ENCODE measurements at regions not wholly inside any gene's neighbourhood (a gene's known extent, or its start where the extent isn't known, plus 50 kb on each side); places are given as distances from the start of the nearest gene placed in this dataset.

DNA sequence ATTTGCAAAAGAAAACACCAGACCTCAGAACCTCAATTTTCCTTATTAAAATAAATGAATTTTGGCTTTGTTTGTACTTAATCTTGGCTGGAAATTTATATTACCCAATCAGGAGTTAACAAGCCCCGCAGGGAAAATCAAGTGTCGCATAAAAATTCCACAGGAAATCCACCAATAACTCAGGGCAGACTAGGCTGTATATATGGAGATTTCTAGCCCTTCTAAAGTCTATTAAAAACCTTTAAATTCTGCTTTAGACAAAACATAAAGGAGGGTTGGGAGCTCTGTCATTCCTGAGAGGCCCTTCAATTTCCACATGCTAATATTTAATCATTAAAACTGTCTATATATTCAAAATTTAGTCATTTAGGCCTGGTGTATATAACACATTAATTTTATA lies 434.7 kb downstream of the CDH11 start:
- Histone ChIP-seq H3K9me3 (replicated peaks; ENCODE audit: insufficient read depth, low read length) (no peaks in the 10 kb centered on the region), H2AFZ (ENCODE audit: low read length) (no peak overlapping the region), H3K4me1 (ENCODE audit: low read length) (no peaks in the 10 kb centered on the region), H3K36me3 (replicated peaks; ENCODE audit: insufficient read depth, low read length) (no peaks in the 10 kb centered on the region), H3K4me2 (ENCODE audit: low read depth, low read length) (no peak overlapping the region), H3K9me2 (replicated peaks; ENCODE audit: insufficient read depth, low read length) (no peaks in the 10 kb centered on the region), H3K79me2 (ENCODE audit: low read length) (no peaks in the 10 kb centered on the region), H3K4me3 (ENCODE audit: low read length) (no peak overlapping the region), H3K27me3 (replicated peaks; ENCODE audit: insufficient read depth, low read length) (no peaks in the 10 kb centered on the region), H4K20me1 (ENCODE audit: insufficient read depth, low read length) (no peaks in the 10 kb centered on the region), H3K9ac (ENCODE audit: low read length) (no peak overlapping the region), H3F3A (ENCODE audit: insufficient read depth, low read length) (no peaks in the 10 kb centered on the region), H3K27ac (ENCODE audit: low read length) (no peak overlapping the region)
- TF ChIP-seq, protein P1, sequence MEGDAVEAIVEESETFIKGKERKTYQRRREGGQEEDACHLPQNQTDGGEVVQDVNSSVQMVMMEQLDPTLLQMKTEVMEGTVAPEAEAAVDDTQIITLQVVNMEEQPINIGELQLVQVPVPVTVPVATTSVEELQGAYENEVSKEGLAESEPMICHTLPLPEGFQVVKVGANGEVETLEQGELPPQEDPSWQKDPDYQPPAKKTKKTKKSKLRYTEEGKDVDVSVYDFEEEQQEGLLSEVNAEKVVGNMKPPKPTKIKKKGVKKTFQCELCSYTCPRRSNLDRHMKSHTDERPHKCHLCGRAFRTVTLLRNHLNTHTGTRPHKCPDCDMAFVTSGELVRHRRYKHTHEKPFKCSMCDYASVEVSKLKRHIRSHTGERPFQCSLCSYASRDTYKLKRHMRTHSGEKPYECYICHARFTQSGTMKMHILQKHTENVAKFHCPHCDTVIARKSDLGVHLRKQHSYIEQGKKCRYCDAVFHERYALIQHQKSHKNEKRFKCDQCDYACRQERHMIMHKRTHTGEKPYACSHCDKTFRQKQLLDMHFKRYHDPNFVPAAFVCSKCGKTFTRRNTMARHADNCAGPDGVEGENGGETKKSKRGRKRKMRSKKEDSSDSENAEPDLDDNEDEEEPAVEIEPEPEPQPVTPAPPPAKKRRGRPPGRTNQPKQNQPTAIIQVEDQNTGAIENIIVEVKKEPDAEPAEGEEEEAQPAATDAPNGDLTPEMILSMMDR (IDR thresholded peaks at IDR 0.05; ENCODE audit: low read length): no peak
- TF ChIP-seq EZH2phosphoT487 (IDR thresholded peaks at IDR 0.05; ENCODE audit: low read length) (no peak), EZH2 (optimal IDR thresholded peaks at IDR 0.05; ENCODE audit: low read depth, low read length) (no peak)
- no peak for DNase-seq

DNA sequence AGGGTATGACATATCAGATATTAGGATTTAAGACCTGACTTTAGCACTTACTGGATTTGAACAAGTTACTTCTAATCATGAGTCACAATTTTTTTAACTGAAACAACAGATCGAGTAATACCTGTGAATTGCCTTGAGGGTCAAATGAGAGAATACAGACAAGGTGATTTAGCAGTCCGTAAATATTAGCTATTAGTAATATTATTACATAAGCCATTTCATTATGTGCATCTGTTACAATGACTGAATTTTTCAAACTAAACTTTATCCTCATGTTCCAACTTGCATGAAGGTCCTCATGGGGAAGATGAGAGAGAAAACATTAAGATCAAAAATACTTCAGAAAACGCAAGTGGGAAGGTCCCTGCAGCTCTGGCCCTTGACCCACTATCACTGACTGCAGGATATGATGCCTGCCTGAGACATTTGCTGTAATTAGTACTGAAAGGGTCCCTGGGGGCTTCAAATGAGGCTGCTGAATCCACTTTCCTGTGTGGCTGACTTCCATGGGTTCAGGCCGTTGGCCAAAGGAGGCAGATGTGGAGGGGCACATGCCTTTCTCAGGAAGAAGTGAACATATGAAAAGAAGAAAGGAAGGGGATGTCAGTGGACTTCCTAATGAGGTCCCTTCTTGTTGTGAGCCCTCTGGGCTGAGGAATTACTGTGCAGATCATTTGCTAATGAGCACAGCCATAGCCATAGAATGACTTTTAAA lies 441.7 kb downstream of the CDH11 start:
- Histone ChIP-seq H4K20me1 (ENCODE audit: insufficient read depth, low read length) (no peaks in the 10 kb centered on the region), H3K79me2 (ENCODE audit: low read length) (no peaks in the 10 kb centered on the region), H2AFZ (ENCODE audit: low read length) (no peak overlapping the region), H3K36me3 (replicated peaks; ENCODE audit: insufficient read depth, low read length) (no peaks in the 10 kb centered on the region), H3K4me1 (ENCODE audit: low read length) (no peaks in the 10 kb centered on the region), H3K9me3 (replicated peaks; ENCODE audit: insufficient read depth, low read length) (no peaks in the 10 kb centered on the region), H3F3A (ENCODE audit: insufficient read depth, low read length) (no peaks in the 10 kb centered on the region), H3K27me3 (replicated peaks; ENCODE audit: insufficient read depth, low read length) (no peaks in the 10 kb centered on the region), H3K4me3 (ENCODE audit: low read length) (no peak overlapping the region), H3K9me2 (replicated peaks; ENCODE audit: insufficient read depth, low read length) (no peaks in the 10 kb centered on the region), H3K9ac (ENCODE audit: low read length) (no peak overlapping the region), H3K27ac (ENCODE audit: low read length) (no peak overlapping the region), H3K4me2 (ENCODE audit: low read depth, low read length) (no peak overlapping the region)
- DNase-seq: no peak
- TF ChIP-seq EZH2 (optimal IDR thresholded peaks at IDR 0.05; ENCODE audit: low read depth, low read length) (no peak), EZH2phosphoT487 (IDR thresholded peaks at IDR 0.05; ENCODE audit: low read length) (no peak)
- TF ChIP-seq, protein P1 (IDR thresholded peaks at IDR 0.05; ENCODE audit: low read length): no peak

DNA sequence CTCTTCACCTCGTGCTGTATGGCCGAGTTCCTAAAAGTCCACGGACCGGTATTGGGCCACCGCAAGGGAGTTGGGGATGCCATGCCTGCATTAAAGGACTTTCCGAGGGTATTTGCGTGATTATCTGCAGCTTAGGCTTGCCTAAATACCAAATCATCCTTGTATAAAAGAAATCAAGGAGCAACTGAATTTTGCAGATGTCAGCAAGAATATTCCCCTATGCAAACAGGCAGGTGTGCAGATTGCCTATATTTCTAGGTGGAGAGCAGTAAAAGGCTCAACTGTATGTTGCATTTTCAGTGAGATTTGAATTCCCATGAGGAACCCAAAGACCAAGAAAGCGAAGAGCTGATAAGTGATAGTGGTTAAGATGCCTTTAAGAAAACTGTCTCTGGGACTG lies 452.3 kb downstream of the CDH11 start:
- no peak overlapping the region for H2AFZ ChIP-seq (ENCODE audit: low read length)
- no peaks in the 10 kb centered on the region for H4K20me1 ChIP-seq (ENCODE audit: insufficient read depth, low read length)
- no peaks in the 10 kb centered on the region for H3K36me3 ChIP-seq (replicated peaks; ENCODE audit: insufficient read depth, low read length)
- no peaks in the 10 kb centered on the region for H3K4me1 ChIP-seq (ENCODE audit: low read length)
- no peak overlapping the region for H3K4me2 ChIP-seq (ENCODE audit: low read depth, low read length)
- no peaks in the 10 kb centered on the region for H3K79me2 ChIP-seq (ENCODE audit: low read length)
- H3K9me2 ChIP-seq (replicated peaks; ENCODE audit: insufficient read depth, low read length): no peaks in the 10 kb centered on the region
- H3K27me3 ChIP-seq (replicated peaks; ENCODE audit: insufficient read depth, low read length): no peaks in the 10 kb centered on the region
- H3K4me3 ChIP-seq (ENCODE audit: low read length): no peak overlapping the region
- H3K9me3 ChIP-seq (replicated peaks; ENCODE audit: insufficient read depth, low read length): no peaks in the 10 kb centered on the region
- DNase-seq: no peak
- H3K9ac ChIP-seq (ENCODE audit: low read length): no peak overlapping the region
- H3K27ac ChIP-seq (ENCODE audit: low read length): no peak overlapping the region
- TF ChIP-seq, protein P1 (IDR thresholded peaks at IDR 0.05; ENCODE audit: low read length): no peak
- TF ChIP-seq EZH2phosphoT487 (IDR thresholded peaks at IDR 0.05; ENCODE audit: low read length) (no peak), EZH2 (optimal IDR thresholded peaks at IDR 0.05; ENCODE audit: low read depth, low read length) (no peak)
- H3F3A ChIP-seq (ENCODE audit: insufficient read depth, low read length): no peaks in the 10 kb centered on the region
